Ectodermal cell (in vitro differentiated cells): ENCODE measurements at regions not wholly inside any gene's neighbourhood (a gene's known extent, or its start where the extent isn't known, plus 50 kb on each side); places are given as distances from the start of the nearest gene placed in this dataset.

Experiments used
- H3K27ac ChIP-seq: 2 replicates; pipeline ENCODE4 v1.7.0; 2013; ENCODE audit warnings: mild to moderate bottlenecking, low read depth, low read length; ENCODE audit not compliant: insufficient read depth, poor library complexity, severe bottlenecking
- H3K27me3 ChIP-seq: 2 replicates; pipeline ENCODE4 v1.7.0; 2013; ENCODE audit warnings: mild to moderate bottlenecking, low read length; ENCODE audit not compliant: insufficient read depth, control insufficient read depth, poor library complexity, severe bottlenecking
- H3K36me3 ChIP-seq: one replicate; pipeline ENCODE4 v1.7.0; 2013; ENCODE audit warnings: low read length; ENCODE audit not compliant: control insufficient read depth, insufficient read depth
- H3K4me1 ChIP-seq: one replicate; pipeline ENCODE4 v1.7.0; 2013; ENCODE audit warnings: low read length; ENCODE audit not compliant: control insufficient read depth, insufficient read depth
- H3K4me3 ChIP-seq: 2 replicates; pipeline ENCODE4 v1.7.0; 2013; ENCODE audit warnings: low read depth, low read length, control low read depth; ENCODE audit not compliant: insufficient read depth
- H3K9me3 ChIP-seq: 2 replicates; pipeline ENCODE4 v1.7.0; 2013; ENCODE audit warnings: mild to moderate bottlenecking, low read length, moderate library complexity; ENCODE audit not compliant: control insufficient read depth
- WGBS, 2 experiments: methylation state at CpG; one replicate each; pipeline ENCODE4 v1.1.7; 2013; ENCODE audit warnings: missing lambda C conversion rate in 2 of 2; 5-methylcytosine and 5-hydroxymethylcytosine counted together

- H3K27ac ChIP-seq, result no peak overlapping the region
- H3K27me3 ChIP-seq, result no peaks in the 10 kb centered on the region
- H3K36me3 ChIP-seq, result no peaks in the 10 kb centered on the region
Measured at GRCh38 chr21:25409978-25410377, 197.3 kb downstream of the MRPL39 start.

GRCh38 chr21:25408666-25409065 is 198.6 kb downstream of the MRPL39 start:
- Histone ChIP-seq H3K4me1 (no peaks in the 10 kb centered on the region), H3K27ac (no peak overlapping the region), H3K36me3 (no peaks in the 10 kb centered on the region), H3K4me3 (no peak overlapping the region), H3K27me3 (no peaks in the 10 kb centered on the region), H3K9me3 (no peaks in the 10 kb centered on the region)
- WGBS, 2 experiments, result 60 to 75% methylated on average over 3 to 5 of the region's 5 CpGs

More at GRCh38 chr21:25409978-25410377, 197.3 kb downstream of the MRPL39 start:
- Histone ChIP-seq H3K9me3 (no peaks in the 10 kb centered on the region), H3K4me1 (no peaks in the 10 kb centered on the region), H3K4me3 (no peak overlapping the region)

GRCh38 chr21:25406887-25407579 is 200.2 kb downstream of the MRPL39 start:
- 89 to 93% methylated on average over 4 of the region's 4 CpGs for WGBS, 2 experiments
- Histone ChIP-seq H3K9me3 (no peaks in the 10 kb centered on the region), H3K27me3 (no peaks in the 10 kb centered on the region), H3K4me1 (no peaks in the 10 kb centered on the region), H3K27ac (no peak overlapping the region), H3K36me3 (no peaks in the 10 kb centered on the region), H3K4me3 (no peak overlapping the region)

- no peaks in the 10 kb centered on the region for H3K27me3 ChIP-seq
- H3K27ac ChIP-seq, result no peak overlapping the region
- no peaks in the 10 kb centered on the region for H3K36me3 ChIP-seq
- no peaks in the 10 kb centered on the region for H3K9me3 ChIP-seq
- H3K4me1 ChIP-seq, result no peaks in the 10 kb centered on the region
- H3K4me3 ChIP-seq, result no peak overlapping the region
Measured at GRCh38 chr21:25405984-25406383, 201.3 kb downstream of the MRPL39 start.

GRCh38 chr21:25402134-25402961 is 204.9 kb downstream of the MRPL39 start:
- Histone ChIP-seq H3K4me3 (no peak overlapping the region), H3K36me3 (no peaks in the 10 kb centered on the region), H3K4me1 (no peaks in the 10 kb centered on the region), H3K27me3 (no peaks in the 10 kb centered on the region), H3K9me3 (no peaks in the 10 kb centered on the region), H3K27ac (no peak overlapping the region)
- 90 to 92% methylated on average over 7 of the region's 7 CpGs for WGBS, 2 experiments

GRCh38 chr21:25400427-25400826 is 206.9 kb downstream of the MRPL39 start:
- H3K9me3 ChIP-seq, result no peaks in the 10 kb centered on the region
- no peak overlapping the region for H3K27ac ChIP-seq
- no peaks in the 10 kb centered on the region for H3K36me3 ChIP-seq
- 86 to 100% methylated on average over 1 of the region's 1 CpG for WGBS, 2 experiments
- H3K27me3 ChIP-seq, result no peaks in the 10 kb centered on the region
- H3K4me1 ChIP-seq, result no peaks in the 10 kb centered on the region
- no peak overlapping the region for H3K4me3 ChIP-seq

GRCh38 chr21:25398630-25399029 is 208.7 kb downstream of the MRPL39 start:
- Histone ChIP-seq H3K27ac (no peak overlapping the region), H3K4me3 (no peak overlapping the region), H3K4me1 (no peaks in the 10 kb centered on the region), H3K9me3 (no peaks in the 10 kb centered on the region), H3K36me3 (no peaks in the 10 kb centered on the region), H3K27me3 (no peaks in the 10 kb centered on the region)
- WGBS, 2 experiments, result 92 to 93% methylated on average over 2 to 3 of the region's 3 CpGs

- Histone ChIP-seq H3K36me3 (no peaks in the 10 kb centered on the region), H3K27me3 (no peaks in the 10 kb centered on the region), H3K9me3 (no peaks in the 10 kb centered on the region), H3K4me3 (no peak overlapping the region), H3K27ac (no peak overlapping the region), H3K4me1 (no peaks in the 10 kb centered on the region)
- 93 to 94% methylated on average over 8 of the region's 8 CpGs for WGBS, 2 experiments
Measured at GRCh38 chr21:25396135-25396711, 211.1 kb downstream of the MRPL39 start.

- H3K4me3 ChIP-seq, result no peak overlapping the region
- H3K9me3 ChIP-seq, result no peaks in the 10 kb centered on the region
- H3K27me3 ChIP-seq, result no peaks in the 10 kb centered on the region
- no peak overlapping the region for H3K27ac ChIP-seq
- WGBS, 2 experiments, result 79 to 82% methylated on average over 3 of the region's 3 CpGs
- no peaks in the 10 kb centered on the region for H3K36me3 ChIP-seq
- no peaks in the 10 kb centered on the region for H3K4me1 ChIP-seq
Measured at GRCh38 chr21:25391777-25392176, 215.5 kb downstream of the MRPL39 start.

- H3K9me3 ChIP-seq, result no peaks in the 10 kb centered on the region
- H3K36me3 ChIP-seq, result no peaks in the 10 kb centered on the region
- no peaks in the 10 kb centered on the region for H3K27me3 ChIP-seq
- H3K4me1 ChIP-seq, result no peaks in the 10 kb centered on the region
- H3K27ac ChIP-seq, result no peak overlapping the region
- no peak overlapping the region for H3K4me3 ChIP-seq
Measured at GRCh38 chr21:25390701-25391100, 216.6 kb downstream of the MRPL39 start.
